A549 (cell line): ENCODE measurements at regions not wholly inside any gene's neighbourhood (a gene's known extent, or its start where the extent isn't known, plus 50 kb on each side); places are given as distances from the start of the nearest gene placed in this dataset.
"Not testable (repeated sequence)": the region's sequence is repeated elsewhere in the genome, so short reads cannot be mapped to it uniquely, and the experiment has no call there.

Source experiments
- EHMT2 ChIP-seq: fragments of 200-600 bp; sonication (generic); IDR thresholded peaks from 2 replicates; pipeline ENCODE4 v1.6.1; 2016; ENCODE audit warnings: antibody characterized with exemption, low read depth, mild to moderate bottlenecking, moderate library complexity
- RARB ChIP-seq: fragments of 250-450 bp; sonication (Bioruptor Pico); IDR thresholded peaks from 2 replicates; pipeline ENCODE4 v1.8.0; 2021; ENCODE audit warnings: mild to moderate bottlenecking, moderate library complexity
- TF ChIP-seq, protein P1 (sequence below): fragments of 450-650 bp; IDR thresholded peaks from 2 replicates; pipeline ENCODE4 v1.6.1; 2014; ENCODE audit warnings: antibody characterized with exemption
- TF ChIP-seq, protein P2 (sequence below): fragments of >200 bp; sonication (Bioruptor Twin); formaldehyde crosslinking; IDR thresholded peaks from 3 replicates; pipeline ENCODE4 v1.5.1; 2016

DNA sequence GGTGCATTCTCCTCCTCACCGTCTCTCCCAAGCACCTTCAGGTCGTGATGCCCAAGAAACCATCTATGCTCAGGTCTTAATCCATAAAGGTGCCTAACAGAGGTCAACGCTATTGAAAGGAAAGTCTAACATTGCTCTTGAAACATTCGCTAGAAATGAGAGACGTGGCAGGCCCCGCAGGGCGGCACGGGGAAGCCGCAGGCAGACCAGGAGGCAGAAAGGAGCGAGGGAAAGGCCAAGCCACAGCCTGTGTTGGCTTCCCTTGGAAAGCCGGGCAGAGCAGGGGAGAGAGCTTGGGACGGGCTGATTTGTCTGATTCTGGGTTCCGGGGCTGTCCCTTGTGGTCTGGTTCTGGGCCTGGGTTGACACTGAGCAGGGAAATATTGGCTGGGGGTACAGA is 192.8 kb upstream of the ZNG1E start:
- TF ChIP-seq, protein P1, sequence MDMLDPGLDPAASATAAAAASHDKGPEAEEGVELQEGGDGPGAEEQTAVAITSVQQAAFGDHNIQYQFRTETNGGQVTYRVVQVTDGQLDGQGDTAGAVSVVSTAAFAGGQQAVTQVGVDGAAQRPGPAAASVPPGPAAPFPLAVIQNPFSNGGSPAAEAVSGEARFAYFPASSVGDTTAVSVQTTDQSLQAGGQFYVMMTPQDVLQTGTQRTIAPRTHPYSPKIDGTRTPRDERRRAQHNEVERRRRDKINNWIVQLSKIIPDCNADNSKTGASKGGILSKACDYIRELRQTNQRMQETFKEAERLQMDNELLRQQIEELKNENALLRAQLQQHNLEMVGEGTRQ = not testable (repeated sequence)
- TF ChIP-seq RARB (CRISPR knock-in tag); EHMT2: not testable (repeated sequence)
- TF ChIP-seq, protein P2, sequence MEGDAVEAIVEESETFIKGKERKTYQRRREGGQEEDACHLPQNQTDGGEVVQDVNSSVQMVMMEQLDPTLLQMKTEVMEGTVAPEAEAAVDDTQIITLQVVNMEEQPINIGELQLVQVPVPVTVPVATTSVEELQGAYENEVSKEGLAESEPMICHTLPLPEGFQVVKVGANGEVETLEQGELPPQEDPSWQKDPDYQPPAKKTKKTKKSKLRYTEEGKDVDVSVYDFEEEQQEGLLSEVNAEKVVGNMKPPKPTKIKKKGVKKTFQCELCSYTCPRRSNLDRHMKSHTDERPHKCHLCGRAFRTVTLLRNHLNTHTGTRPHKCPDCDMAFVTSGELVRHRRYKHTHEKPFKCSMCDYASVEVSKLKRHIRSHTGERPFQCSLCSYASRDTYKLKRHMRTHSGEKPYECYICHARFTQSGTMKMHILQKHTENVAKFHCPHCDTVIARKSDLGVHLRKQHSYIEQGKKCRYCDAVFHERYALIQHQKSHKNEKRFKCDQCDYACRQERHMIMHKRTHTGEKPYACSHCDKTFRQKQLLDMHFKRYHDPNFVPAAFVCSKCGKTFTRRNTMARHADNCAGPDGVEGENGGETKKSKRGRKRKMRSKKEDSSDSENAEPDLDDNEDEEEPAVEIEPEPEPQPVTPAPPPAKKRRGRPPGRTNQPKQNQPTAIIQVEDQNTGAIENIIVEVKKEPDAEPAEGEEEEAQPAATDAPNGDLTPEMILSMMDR = not testable (repeated sequence)
